CD4-positive, alpha-beta T cell treated with Interferon gamma for 1 hour (primary cell): ENCODE measurements at regions not wholly inside any gene's neighbourhood (a gene's known extent, or its start where the extent isn't known, plus 50 kb on each side); places are given as distances from the start of the nearest gene placed in this dataset.
"Not testable (repeated sequence)": the region's sequence is repeated elsewhere in the genome, so short reads cannot be mapped to it uniquely, and the experiment has no call there.

Experiments
- DNase-seq: peaks from one replicate; pipeline ENCODE4 v3.0.0-alpha.2; 2020

GRCh38 chr2:142756430-142756829 lies 121.0 kb upstream of the KYNU start:
- no peak for DNase-seq

DNA sequence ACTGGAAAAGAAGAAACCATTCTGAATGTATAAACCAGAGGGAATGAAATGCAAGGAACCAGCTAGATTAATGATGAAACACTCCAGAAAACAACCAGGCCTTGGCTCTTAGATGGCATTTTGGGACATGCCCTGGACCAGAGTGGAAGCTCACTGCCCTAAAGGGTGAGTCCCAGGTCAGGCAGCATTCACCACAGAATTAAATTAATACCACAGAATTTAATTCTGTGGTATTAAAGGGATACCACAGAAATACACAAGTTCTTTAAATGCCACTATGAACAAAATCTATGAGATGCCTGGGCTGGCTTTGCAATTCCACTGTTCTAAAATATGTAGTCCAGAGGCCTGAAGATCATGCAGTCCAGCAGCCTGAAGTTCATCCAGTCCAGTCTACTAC lies 122.3 kb upstream of the KYNU start:
- no peak for DNase-seq

- DNase-seq, result no peak
Observed at GRCh38 chr2:142754182-142754581, 123.3 kb upstream of the KYNU start.

DNA sequence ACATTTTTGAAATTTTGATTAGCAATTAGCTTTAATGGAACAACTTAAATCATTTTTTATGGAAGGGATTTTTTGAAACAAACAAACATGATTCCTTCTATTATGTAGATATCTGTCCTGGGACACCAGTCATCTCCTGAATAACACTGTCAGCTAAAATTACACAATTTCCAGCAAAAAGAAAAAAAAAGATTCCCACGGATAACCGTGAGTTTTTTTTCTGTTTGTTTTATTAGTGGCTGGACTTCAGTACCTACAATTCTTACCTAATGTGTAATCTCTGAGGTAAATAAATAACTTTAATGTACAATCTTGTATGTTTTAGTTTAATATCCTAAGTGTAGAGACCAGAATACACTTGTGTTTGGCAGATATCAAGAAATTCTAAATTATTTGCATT lies 126.6 kb upstream of the KYNU start:
- DNase-seq, result no peak

DNA sequence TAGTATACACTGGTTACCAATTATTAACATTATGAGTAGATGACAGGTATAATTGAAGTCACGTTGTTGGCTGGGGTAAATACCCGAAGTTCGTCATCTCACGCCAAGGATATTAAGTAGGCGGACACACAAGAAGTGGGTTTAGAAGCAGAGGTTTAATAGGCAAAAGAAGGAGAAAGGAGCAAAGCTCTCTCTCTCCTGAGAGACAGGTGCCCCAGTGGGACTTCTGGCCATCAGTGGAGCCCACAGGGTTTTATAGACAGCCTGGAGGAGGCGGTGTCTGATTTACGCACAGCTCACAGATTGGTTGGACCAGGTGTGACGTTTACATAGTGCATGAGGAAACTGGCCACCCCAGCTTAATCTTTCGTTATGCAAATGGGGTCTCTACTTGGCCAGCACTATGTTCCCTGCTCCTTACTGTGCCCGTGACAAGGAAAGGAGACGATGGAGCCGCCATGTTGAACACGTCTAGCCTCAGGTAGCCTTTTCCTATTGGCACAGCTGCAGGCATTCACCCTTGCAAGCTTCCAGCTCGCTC lies 128.8 kb upstream of the KYNU start:
- DNase-seq, result no peak

- DNase-seq, result no peak
Observed at GRCh38 chr2:142745691-142746090, 131.8 kb upstream of the KYNU start.

GRCh38 chr2:142742371-142743214 lies 134.9 kb upstream of the KYNU start:
- DNase-seq, result no peak

DNA sequence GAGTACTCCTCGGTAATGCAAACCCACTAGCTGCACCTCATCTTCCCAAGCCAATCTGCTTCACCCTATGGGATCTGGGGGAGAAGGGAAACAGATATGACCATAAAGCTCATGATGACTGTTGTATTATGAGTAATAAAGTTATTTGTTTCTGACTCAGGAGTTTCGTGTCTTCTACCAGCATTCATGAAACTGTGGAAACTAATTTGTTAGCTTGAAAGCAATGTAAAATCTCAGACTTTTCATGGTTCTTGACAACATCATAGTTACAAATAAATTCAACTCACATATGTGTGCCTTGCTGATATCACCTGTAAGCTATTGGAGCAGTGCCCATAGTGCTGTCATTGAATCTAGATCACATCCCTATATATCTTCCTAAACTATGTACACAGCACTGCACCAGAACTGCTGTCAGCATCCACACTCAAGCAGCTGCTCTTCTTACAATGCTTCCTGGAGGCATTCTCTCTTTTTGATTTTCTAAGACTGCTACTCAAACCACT lies 135.6 kb upstream of the KYNU start:
- no peak for DNase-seq

DNA sequence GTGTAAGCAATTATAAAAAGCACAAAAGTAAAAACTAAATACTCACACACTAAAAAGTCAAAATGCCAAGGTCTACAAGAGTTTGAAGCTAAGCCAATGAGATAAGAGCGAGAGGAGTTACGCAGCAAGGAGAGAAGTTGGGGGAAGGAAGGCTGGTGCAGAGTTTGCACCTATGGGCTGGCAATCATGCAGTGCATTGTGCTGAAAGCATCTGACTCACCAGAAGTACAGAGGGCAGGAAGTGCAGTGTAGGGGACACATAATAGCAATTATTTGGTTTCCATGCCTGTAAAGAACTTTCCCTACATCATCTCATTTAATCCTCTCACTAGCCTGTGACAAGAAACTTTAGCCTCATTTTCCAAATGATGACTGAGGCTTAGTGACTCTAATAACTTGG lies 142.7 kb upstream of the KYNU start:
- no peak for DNase-seq

DNA sequence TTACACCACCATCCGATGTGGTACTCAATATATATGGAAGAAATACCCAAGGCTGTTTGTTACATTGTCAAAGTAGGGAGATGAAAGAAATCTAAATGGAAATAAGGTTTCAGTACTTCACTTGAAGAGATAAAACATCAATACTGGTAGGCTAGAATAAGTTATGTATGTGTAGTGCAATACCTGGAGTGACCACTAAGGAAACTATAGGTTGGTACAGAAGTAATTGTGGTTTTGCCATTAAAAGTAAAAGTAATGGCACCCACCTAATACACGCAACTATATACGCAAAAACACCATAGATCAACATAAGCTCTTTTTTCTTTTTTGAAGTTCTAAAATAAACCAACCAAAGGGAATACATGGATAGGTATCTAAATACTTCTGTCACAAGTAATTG lies 143.2 kb upstream of the KYNU start:
- DNase-seq, result no peak

DNA sequence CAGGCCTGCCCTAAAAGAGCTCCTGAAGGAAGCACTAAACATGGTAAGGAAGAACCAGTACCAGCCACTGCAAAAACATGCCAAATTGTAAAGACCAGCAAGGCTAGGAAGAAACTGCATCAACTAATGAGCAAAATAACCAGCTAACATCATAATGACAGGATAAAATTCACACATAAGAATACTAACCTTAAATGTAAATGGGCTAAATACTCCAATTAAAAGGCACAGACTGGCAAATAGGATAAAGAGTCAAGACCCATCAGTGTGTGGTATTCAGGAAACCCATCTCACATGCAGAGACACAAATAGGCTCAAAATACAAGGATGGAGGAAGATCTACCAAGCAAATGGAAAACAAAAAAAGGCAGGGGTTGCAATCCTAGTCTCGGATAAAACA lies 147.7 kb upstream of the KYNU start:
- DNase-seq, result not testable (repeated sequence)

- not testable (repeated sequence) for DNase-seq
Observed at GRCh38 chr2:142727821-142728478, 149.5 kb upstream of the KYNU start.

DNA sequence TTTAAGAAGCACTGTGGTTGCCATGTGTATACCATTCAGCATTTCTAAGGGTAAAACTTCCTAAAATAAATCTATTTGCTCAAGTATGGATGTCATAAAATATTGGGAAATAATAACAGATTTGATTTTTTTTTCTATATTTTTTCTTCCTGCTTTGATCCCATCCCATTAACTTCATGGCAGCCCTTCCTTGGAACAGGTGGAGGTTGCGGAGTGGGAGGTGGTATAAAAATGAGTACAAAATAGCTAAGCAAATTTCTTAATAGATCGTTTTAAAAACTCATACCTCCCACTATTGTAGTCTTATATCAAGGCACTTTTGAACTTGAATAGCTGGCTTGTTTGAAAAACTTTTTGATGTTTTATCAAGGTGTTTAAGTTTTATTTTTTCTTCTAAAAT lies 152.1 kb upstream of the KYNU start:
- DNase-seq, result no peak

DNA sequence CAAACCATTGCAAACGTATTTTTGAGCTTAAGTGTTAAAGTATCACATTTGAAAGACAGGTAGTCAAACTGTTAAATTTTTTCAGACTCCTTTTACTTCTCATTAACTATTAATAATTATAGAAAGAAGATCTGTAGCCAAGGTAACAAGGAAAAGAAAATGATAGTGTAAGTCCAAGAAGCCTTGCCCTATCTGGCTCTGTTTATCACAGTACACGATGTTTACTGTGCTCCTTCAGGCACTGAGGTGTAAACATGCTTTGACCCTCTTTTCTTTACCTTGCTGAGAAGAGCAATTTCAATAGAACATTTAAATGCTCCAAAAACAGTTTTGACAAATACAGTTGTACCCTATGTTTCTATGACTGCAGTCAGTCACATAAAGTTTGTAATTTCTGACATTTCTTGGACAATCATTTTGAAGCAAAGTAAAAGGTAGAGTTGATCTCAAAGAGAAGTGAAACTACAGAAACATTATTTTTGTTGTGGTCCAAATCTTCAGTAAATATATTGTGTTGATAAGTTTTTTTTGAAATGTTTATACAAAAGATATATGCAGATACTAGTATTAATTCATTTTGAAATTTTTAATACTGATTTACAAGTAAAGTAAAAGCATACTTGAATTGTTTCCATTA lies 152.6 kb upstream of the KYNU start:
- DNase-seq, result no peak

GRCh38 chr2:142724186-142724585 lies 153.3 kb upstream of the KYNU start:
- no peak for DNase-seq

GRCh38 chr2:142723236-142723635 lies 154.2 kb upstream of the KYNU start:
- DNase-seq, result no peak

GRCh38 chr2:142722569-142722968 lies 154.9 kb upstream of the KYNU start:
- no peak for DNase-seq

- no peak for DNase-seq
Observed at GRCh38 chr2:142722086-142722485, 155.4 kb upstream of the KYNU start.

GRCh38 chr2:142721015-142721414 lies 156.4 kb upstream of the KYNU start:
- no peak for DNase-seq

DNA sequence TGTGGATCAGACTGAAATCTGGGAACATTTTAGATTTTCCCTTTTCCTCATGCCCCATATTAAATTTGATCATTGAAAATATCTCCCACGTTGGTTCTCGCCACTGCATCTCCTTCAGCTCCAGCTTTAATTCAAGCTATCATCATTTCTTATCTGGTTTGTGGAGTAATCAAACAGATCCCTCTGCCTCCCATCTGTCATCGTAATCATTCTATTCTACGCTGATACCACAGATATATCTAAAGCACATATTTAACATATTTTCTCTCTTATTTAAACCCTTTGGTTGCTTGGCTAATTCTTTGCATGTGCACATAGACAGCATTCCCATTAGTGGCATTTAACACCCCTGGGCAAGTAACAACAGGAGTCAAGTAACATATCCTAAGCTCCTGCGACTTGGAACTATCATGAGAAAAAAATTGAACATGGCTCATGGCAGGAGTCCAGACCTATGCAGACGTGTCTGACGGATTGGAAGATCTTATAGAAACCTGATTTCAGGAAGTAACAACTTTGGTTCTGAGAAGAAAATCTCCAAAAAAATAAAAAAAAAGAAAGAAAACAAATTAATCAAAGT lies 158.8 kb upstream of the KYNU start:
- no peak for DNase-seq

DNA sequence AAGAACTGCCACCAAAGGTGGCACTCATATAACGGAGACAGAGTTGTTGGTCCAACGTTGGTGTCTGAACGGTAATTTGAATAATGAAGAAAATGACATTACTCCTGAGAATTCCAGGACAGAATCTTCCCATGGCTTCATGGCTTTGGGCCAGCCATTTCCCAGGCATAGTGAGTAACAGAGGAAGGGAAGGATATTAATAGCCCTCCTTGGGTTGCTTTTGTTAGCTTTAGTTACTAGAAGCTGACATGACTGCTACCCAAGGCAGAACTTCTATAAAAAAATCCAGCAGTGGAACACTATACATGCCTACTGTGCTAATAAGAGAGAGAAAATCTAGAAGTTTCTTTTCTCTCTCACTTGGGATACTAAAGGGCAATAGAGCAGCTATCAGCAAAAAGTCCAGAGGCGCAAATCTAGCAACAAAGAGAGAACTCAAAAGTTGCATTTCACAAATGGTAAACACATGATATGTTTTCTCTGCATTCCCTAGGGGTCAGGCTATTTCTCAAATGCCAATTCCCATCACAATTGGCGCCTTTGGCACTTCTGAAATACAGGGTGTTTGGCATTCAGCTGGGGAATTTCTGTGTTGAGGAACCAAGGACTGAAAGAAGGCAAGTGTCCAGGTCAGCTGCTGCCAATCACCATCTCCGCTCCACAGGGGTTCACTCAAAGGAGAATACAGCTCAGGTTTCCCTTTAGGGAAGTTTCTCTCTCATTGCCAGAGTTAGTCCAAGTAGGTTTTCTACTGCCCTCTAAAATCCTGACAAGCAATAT lies 160.8 kb upstream of the KYNU start:
- DNase-seq, result no peak

DNA sequence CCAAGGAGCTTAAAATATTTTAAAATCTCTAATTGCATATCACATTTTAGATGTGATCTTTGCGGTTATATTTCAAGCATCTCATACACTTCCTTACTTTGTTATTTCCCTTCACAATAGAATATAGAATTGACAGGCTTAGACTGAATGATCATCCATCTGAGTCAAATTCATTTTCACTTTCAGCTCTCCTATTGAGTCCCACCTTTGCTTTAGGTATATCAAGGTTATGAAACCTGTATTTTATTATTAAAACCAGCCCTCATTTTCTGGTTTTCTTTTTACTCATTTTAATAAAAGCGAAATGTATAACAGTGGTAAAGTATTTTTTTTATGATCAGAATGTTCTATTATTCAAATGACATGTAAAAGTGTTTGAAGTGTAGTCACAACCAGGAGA lies 162.9 kb upstream of the KYNU start:
- DNase-seq, result no peak
